ENCODE measurements at regions not wholly inside any gene's neighbourhood (a gene's known extent, or its start where the extent isn't known, plus 50 kb on each side); places are given as distances from the start of the nearest gene placed in this dataset.

DNA sequence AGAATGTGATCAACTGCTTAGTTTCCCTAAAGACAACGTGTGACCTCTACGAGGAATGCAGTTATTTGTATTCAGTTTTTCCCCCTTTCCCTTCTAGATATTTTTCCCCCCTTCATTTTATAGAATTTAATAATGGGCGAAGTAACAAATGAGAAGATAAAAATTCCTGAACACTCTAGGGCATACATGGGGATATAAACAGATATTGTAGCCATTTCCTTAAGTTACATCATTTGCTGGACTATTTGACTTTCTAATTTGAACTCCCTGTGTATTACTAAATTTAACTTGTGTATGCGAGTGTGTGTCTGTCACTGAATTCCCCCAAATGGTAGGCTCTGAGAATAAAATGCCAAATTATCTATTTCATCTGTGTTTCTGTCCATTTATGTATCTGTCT is 99.0 kb upstream of the ZFP64 start:
- DNase-seq (ENCODE audit: low read depth), result no peak
- TF ChIP-seq, protein P1, sequence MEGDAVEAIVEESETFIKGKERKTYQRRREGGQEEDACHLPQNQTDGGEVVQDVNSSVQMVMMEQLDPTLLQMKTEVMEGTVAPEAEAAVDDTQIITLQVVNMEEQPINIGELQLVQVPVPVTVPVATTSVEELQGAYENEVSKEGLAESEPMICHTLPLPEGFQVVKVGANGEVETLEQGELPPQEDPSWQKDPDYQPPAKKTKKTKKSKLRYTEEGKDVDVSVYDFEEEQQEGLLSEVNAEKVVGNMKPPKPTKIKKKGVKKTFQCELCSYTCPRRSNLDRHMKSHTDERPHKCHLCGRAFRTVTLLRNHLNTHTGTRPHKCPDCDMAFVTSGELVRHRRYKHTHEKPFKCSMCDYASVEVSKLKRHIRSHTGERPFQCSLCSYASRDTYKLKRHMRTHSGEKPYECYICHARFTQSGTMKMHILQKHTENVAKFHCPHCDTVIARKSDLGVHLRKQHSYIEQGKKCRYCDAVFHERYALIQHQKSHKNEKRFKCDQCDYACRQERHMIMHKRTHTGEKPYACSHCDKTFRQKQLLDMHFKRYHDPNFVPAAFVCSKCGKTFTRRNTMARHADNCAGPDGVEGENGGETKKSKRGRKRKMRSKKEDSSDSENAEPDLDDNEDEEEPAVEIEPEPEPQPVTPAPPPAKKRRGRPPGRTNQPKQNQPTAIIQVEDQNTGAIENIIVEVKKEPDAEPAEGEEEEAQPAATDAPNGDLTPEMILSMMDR (conservative IDR thresholded peaks at IDR 0.05; ENCODE audit: low read depth, low read length), result no peak
- H3K4me3 ChIP-seq (ENCODE audit: low read length), result no peak overlapping the region

DNA sequence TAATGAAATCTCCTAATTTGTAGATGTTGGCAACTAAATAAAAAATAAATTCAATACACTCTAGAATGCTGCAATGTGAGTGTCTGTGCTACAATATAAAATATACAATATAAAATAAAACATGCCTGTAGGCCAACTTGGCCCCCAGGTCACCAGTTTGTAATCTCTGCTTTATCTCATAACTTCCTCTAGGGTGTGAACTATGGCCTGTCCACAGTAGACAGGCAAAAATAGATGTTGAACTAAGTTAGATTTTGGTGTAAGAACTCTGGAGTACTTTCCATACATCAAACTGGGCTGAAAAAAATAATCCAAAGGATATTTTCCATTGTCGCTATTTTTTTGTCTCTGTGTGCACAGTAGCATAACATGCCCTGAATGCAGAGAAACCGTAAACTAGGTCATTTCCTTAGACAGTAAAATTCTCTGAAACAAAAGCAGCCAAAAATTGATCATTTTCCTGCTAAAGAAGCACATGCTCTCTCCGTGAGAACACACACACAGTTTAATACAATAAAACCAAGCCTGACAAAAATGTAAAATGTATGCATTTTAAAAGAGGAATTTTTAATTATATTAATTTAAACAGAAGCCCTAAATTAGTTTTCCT is 98.5 kb upstream of the ZFP64 start:
- no peak for DNase-seq (ENCODE audit: low read depth)
- no peak overlapping the region for H3K4me3 ChIP-seq (ENCODE audit: low read length)
- TF ChIP-seq, protein P1 (conservative IDR thresholded peaks at IDR 0.05; ENCODE audit: low read depth, low read length), result no peak

DNA sequence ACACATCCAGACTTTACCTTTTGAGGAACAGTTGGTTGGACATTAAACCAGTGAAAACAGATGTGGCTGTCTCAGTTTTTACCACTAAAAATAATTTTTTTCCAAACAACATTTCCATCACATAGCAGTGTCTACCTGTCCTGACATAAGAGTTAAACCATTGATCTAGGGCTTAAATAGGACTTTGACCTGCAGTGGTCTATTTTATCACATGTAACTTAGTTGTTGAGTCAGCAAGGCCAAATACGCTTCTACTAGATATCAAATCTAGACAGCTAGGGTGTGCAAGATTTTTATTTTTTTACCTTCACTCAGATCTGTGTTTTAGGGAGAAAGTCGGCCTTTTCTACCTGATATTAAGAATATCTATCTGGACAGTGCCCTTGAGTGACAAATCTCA is 88.8 kb upstream of the ZFP64 start:
- H3K4me3 ChIP-seq (ENCODE audit: low read length), result no peak overlapping the region
- TF ChIP-seq, protein P1 (conservative IDR thresholded peaks at IDR 0.05; ENCODE audit: low read depth, low read length), result no peak
- DNase-seq (ENCODE audit: low read depth), result no peak

DNA sequence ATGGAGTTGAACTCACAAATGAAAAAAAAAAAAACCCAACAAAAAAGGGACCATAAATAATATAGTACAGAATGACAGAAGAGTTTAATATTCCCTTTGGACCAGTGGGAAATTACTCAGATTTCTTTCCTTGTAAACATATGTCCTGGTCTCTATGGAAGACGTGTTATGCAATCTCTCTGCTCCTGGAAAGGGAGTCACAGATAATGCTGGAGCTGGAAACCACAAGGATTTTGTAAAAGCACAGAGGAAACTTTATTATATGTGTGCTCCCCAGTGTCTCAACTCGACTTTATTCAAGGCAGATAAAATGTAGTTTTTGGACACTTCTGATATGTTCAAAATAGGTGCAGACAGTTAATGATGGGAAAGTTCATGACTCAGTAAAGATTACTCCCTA is 88.1 kb upstream of the ZFP64 start:
- DNase-seq (ENCODE audit: low read depth), result no peak
- TF ChIP-seq, protein P1 (conservative IDR thresholded peaks at IDR 0.05; ENCODE audit: low read depth, low read length), result no peak

DNA sequence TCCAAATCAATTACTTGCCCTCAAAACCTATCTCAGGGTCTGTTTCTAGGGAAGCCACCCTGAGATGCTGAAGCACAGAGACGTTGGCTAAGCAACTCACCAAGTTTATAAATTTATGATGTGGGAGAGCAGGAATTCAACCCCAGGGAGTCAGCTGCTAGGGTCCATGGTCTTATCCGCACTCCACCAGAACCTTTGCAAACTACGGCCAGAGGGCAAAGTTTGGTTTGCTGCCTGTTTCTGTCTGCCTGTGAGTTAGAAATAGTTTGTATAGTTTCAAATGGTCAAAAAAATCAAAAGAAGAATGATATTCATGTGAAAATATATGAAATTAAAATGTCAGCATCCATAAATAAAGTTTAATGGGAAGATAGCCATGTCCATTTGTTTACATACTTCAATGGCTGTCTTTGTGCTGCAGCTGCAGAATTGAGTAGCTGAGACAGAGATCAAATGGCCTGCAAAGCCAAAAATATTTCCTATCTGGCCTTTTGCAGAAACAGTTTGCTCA is 83.7 kb upstream of the ZFP64 start:
- DNase-seq (ENCODE audit: low read depth), result no peak
- no peak overlapping the region for H3K4me3 ChIP-seq (ENCODE audit: low read length)
- TF ChIP-seq, protein P1 (conservative IDR thresholded peaks at IDR 0.05; ENCODE audit: low read depth, low read length), result no peak

More for the DNA sequence above, 88.1 kb upstream of the ZFP64 start:
- no peak overlapping the region for H3K4me3 ChIP-seq (ENCODE audit: low read length)

DNA sequence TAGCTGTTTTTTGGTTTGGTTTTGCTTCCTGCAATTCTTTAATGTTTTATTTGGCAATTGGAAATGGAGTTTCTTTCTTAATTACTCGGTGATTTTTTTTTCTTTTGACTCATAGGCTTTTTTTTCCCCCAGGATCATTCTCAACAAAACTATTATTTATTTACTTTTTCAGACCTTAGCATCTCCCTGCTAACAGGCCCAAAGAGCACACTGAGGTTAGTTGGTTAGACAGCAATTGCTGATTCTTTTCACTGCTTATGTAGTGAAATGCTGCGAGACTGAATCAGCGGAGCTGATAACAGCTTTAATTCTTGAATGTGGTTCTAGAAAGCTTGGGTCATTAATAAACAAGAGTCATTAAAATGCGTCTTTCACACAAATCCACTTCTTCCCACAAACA is 79.1 kb upstream of the ZFP64 start:
- DNase-seq (ENCODE audit: low read depth), result no peak
- H3K4me3 ChIP-seq (ENCODE audit: low read length), result no peak overlapping the region
- TF ChIP-seq, protein P1 (conservative IDR thresholded peaks at IDR 0.05; ENCODE audit: low read depth, low read length), result no peak

DNA sequence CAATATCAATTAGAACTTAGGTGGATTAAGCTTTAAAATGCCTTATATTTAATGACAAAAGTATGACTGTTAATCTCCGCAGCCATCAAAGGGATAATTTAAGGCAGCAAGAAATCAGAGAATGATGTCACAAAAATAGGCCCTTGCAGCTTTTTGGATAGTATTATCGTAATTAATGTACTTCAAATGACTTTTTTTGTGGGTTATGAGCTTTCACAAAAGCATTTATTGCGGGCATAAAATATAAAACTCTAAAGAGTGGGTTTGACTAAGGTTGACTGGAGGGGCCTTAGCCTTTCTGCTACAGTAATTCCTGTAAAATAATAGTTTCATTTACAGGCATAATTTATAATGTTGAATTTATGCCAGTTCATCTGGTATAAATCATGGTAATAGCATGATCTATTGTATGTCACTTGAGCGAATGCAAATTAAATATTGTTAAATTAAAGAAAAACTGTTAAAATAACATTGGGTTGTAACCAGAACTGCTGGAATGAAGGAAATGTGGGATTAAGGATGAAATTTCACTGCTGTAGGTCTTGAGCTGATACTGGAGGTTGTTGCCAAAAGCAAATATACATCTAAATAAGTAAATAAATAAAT is 78.5 kb upstream of the ZFP64 start:
- no peak overlapping the region for H3K4me3 ChIP-seq (ENCODE audit: low read length)
- DNase-seq (ENCODE audit: low read depth), result no peak
- TF ChIP-seq, protein P1 (conservative IDR thresholded peaks at IDR 0.05; ENCODE audit: low read depth, low read length), result no peak
